NCI-H2227 (cell line): ENCODE measurements at regions not wholly inside any gene's neighbourhood (a gene's known extent, or its start where the extent isn't known, plus 50 kb on each side); places are given as distances from the start of the nearest gene placed in this dataset.

Source experiments
- DNase-seq: peaks from one replicate; lab custom pipeline; 2025; ENCODE audit not compliant: unreplicated experiment; lab: John Stamatoyannopoulos, UW

DNA sequence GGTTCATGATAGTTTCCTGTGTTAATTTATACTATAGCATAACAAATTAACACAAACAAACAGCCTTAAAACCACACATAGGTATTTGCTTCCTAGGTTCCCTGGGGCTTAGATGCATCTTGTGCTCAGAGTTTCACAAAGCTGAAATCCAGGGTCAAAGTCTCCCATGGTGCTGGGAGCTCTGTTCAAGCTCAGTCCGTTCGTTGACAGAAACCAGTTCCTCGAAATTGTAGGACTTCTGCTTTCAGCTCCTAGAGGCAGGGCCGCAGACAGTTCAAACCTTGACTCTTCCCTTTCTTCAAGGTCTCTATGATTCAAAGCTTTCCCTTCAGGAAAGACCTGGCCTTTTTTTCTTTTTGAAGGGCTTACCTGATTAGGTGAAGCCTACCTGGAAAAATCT is 90.5 kb downstream of the VSTM2A start:
- DNase-seq = no peak

GRCh38 chr7:54629771-54630170 is 87.6 kb downstream of the VSTM2A start:
- DNase-seq = no peak

DNA sequence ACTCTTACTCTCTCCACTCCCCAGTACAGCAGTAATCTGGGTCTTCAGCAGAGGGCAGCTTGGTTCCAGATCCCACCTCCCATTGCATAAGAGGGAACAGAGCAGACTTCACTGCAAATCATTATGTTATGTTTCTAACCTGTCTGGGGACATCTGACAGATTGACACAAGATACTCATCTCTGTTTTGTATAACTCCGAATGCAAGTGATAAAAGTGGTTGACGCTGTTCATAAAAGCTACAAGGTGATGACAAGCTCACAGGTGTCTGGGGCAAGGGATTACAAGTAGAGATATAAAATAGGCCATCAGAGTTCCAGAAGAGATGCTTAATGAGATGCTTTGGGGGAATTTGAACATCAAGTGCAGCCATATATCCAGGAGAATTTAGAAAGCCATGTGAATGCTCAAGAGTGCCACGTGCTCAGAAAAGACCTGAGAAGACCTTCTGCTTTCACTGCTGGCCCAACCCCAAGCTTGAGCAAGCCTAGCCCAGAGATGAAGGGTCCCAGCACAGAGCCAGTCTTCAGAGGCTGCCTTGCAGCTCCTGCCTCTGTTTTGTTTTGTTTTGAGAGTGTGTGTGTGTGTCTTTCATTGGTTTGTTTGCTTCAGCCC is 80.6 kb downstream of the VSTM2A start:
- DNase-seq = no peak
